Progenitor cell of endocrine pancreas (in vitro differentiated cells): ENCODE measurements at regions not wholly inside any gene's neighbourhood (a gene's known extent, or its start where the extent isn't known, plus 50 kb on each side); places are given as distances from the start of the nearest gene placed in this dataset.

Source experiments
- DNase-seq: peaks from one replicate; pipeline ENCODE4 v3.0.0; 2021; ENCODE audit warnings: low spot score; ENCODE audit not compliant: unreplicated experiment
- H3K27ac Mint-ChIP-seq: 2 replicates; pipeline ENCODE4 v1.8.0; 2021; ENCODE audit warnings: mild to moderate bottlenecking, moderate library complexity, mixed read lengths
- H3K27me3 Mint-ChIP-seq: 2 replicates; pipeline ENCODE4 v1.8.0; 2021; ENCODE audit warnings: mixed read lengths
- H3K36me3 Mint-ChIP-seq: 2 replicates; pipeline ENCODE4 v1.8.0; 2022; ENCODE audit warnings: mixed read lengths; ENCODE audit not compliant: insufficient read depth
- H3K4me1 Mint-ChIP-seq: 2 replicates; pipeline ENCODE4 v1.8.0; 2021; ENCODE audit warnings: low read depth, mixed read lengths
- H3K4me3 Mint-ChIP-seq: 2 replicates; pipeline ENCODE4 v1.8.0; 2021; ENCODE audit warnings: low read depth, mild to moderate bottlenecking, moderate library complexity, mixed read lengths
- H3K9me3 Mint-ChIP-seq: 2 replicates; pipeline ENCODE4 v1.8.0; 2021; ENCODE audit warnings: low read depth, mixed read lengths
- CTCF ChIP-seq: fragments of 200-600 bp; sonication (generic); IDR thresholded peaks from one replicate; pipeline ENCODE4 v1.5.0; 2021; ENCODE audit warnings: antibody characterized with exemption, mild to moderate bottlenecking; ENCODE audit not compliant: unreplicated experiment

- no peak overlapping the region for H3K27ac Mint-ChIP-seq
- H3K27me3 Mint-ChIP-seq = no peaks in the 10 kb centered on the region
- no peaks in the 10 kb centered on the region for H3K4me1 Mint-ChIP-seq
- DNase-seq = no peak
- no peak overlapping the region for H3K4me3 Mint-ChIP-seq
- TF ChIP-seq CTCF = no peak
- H3K9me3 Mint-ChIP-seq = peaks cover 9% of the 10 kb centered on the region
- H3K36me3 Mint-ChIP-seq = no peaks in the 10 kb centered on the region
Measured at GRCh38 chr4:168019921-168020320, 72.4 kb upstream of the ANXA10 start.

GRCh38 chr4:168021666-168022065, 70.7 kb upstream of the ANXA10 start:
- no peaks in the 10 kb centered on the region for H3K36me3 Mint-ChIP-seq
- H3K9me3 Mint-ChIP-seq = peaks cover 9% of the 10 kb centered on the region
- no peak for DNase-seq
- no peak overlapping the region for H3K4me3 Mint-ChIP-seq
- TF ChIP-seq CTCF = no peak
- no peaks in the 10 kb centered on the region for H3K4me1 Mint-ChIP-seq
- H3K27ac Mint-ChIP-seq = no peak overlapping the region
- H3K27me3 Mint-ChIP-seq = no peaks in the 10 kb centered on the region

GRCh38 chr4:168028568-168028967, 63.8 kb upstream of the ANXA10 start:
- Mint-ChIP-seq H3K36me3 (peaks cover 4% of the 10 kb centered on the region), H3K9me3 (peaks cover 14% of the 10 kb centered on the region), H3K27ac (no peak overlapping the region), H3K27me3 (no peaks in the 10 kb centered on the region), H3K4me3 (no peak overlapping the region), H3K4me1 (peaks cover 2% of the 10 kb centered on the region)
- DNase-seq = no peak
- no peak for TF ChIP-seq CTCF

GRCh38 chr4:168028970-168029597, 63.3 kb upstream of the ANXA10 start:
- Mint-ChIP-seq H3K27me3 (no peaks in the 10 kb centered on the region), H3K9me3 (peaks cover 14% of the 10 kb centered on the region), H3K4me3 (no peak overlapping the region), H3K4me1 (peaks cover 2% of the 10 kb centered on the region), H3K27ac (no peak overlapping the region), H3K36me3 (peaks cover 4% of the 10 kb centered on the region)
- TF ChIP-seq CTCF = no peak
- no peak for DNase-seq

GRCh38 chr4:168037676-168038075, 54.7 kb upstream of the ANXA10 start:
- Mint-ChIP-seq H3K27me3 (no peaks in the 10 kb centered on the region), H3K36me3 (no peaks in the 10 kb centered on the region), H3K4me1 (no peaks in the 10 kb centered on the region), H3K27ac (no peak overlapping the region), H3K9me3 (no peaks in the 10 kb centered on the region), H3K4me3 (no peak overlapping the region)
- DNase-seq = no peak
- TF ChIP-seq CTCF = no peak
